ENCODE measurements at regions not wholly inside any gene's neighbourhood (a gene's known extent, or its start where the extent isn't known, plus 50 kb on each side); places are given as distances from the start of the nearest gene placed in this dataset.

- TF ChIP-seq CTCF (IDR thresholded peaks at IDR 0.05 in 2 of 3, conservative IDR thresholded peaks at IDR 0.05 in 1 of 3; ENCODE audit: borderline replicate concordance in 1 of 3, insufficient read depth in 1 of 3, low read depth in 2 of 3, low read length in 2 of 3), result no peak
- no peak for TF ChIP-seq EZH2 (IDR thresholded peaks at IDR 0.05)
- no peak for TF ChIP-seq MAX (IDR thresholded peaks at IDR 0.05)
- TF ChIP-seq YY1 (IDR thresholded peaks at IDR 0.05; ENCODE audit: extremely low read depth, insufficient replicate concordance, low read depth, low read length), result no peak
Observed at GRCh38 chr3:127409421-127410136, 121.7 kb upstream of the PRR20G start.

Measured in HCT116 (cell line).